HepG2 (cell line): ENCODE measurements at regions not wholly inside any gene's neighbourhood (a gene's known extent, or its start where the extent isn't known, plus 50 kb on each side); places are given as distances from the start of the nearest gene placed in this dataset.

Source experiments
- FLYWCH1 ChIP-seq: sonication (generic); formaldehyde crosslinking; IDR thresholded peaks from 2 replicates; pipeline ENCODE4 v1.8.1; 2023; ENCODE audit warnings: mild to moderate bottlenecking, missing genetic modification reagents
- SIN3A ChIP-seq: IDR thresholded peaks from 2 replicates; pipeline ENCODE4 v1.6.1; 2011; ENCODE audit warnings: low read depth, mild to moderate bottlenecking, control low read depth, low read length, borderline replicate concordance
- TARDBP ChIP-seq: sonication (generic); formaldehyde crosslinking; IDR thresholded peaks from 2 replicates; pipeline ENCODE4 v1.8.0; 2022; ENCODE audit warnings: mild to moderate bottlenecking, missing genetic modification reagents
- ZNF296 ChIP-seq: sonication (generic); formaldehyde crosslinking; conservative IDR thresholded peaks from 2 replicates; pipeline ENCODE4 v1.5.0; 2020; ENCODE audit warnings: mild to moderate bottlenecking, missing genetic modification reagents

DNA sequence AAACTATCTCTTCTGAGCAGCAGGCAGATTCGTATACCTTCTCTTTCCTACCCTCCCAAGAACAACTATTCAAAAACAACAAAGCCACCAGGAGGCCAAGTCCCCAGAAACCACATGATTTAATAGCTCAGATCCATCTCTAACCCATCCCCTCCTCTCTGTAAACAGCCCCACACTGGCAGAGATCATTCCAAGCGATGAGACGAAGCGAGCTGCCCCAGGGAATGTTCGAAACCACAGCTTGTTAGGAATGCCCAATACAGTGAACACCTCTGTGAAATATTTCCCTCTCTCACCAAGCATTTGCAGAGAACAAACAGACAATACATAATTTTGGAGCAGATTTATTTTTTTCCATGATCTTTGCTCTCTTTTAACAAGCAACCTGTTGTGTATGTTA is 231.8 kb downstream of the SOD2 start:
- TF ChIP-seq FLYWCH1 (CRISPR knock-in tag) = no peak
- no peak for TF ChIP-seq SIN3A
- TF ChIP-seq ZNF296 = no peak
- TF ChIP-seq TARDBP (CRISPR knock-in tag) = no peak
